ENCODE measurements at regions not wholly inside any gene's neighbourhood (a gene's known extent, or its start where the extent isn't known, plus 50 kb on each side); places are given as distances from the start of the nearest gene placed in this dataset.

GRCh38 chr4:164441109-164441508, 312.8 kb upstream of the SMIM31 start:
- DNase-seq, result no peak

GRCh38 chr4:164442180-164442579, 311.8 kb upstream of the SMIM31 start:
- DNase-seq, result peak; percentile 1

- DNase-seq, result peak; percentile 5
These were observed 307.4 kb upstream of the SMIM31 start for GRCh38 chr4:164446516-164446915.

- no peak for DNase-seq
These were observed 292.0 kb upstream of the SMIM31 start for GRCh38 chr4:164461901-164462300.

GRCh38 chr4:164462471-164462870, 291.5 kb upstream of the SMIM31 start:
- DNase-seq, result no peak

- DNase-seq, result no peak
These were observed 289.6 kb upstream of the SMIM31 start for GRCh38 chr4:164464313-164464712.

- no peak for DNase-seq
These were observed 286.4 kb upstream of the SMIM31 start for GRCh38 chr4:164467493-164467892.

- no peak for DNase-seq
These were observed 272.4 kb upstream of the SMIM31 start for GRCh38 chr4:164481306-164482091.

GRCh38 chr4:164482092-164482404, 271.9 kb upstream of the SMIM31 start:
- no peak for DNase-seq

GRCh38 chr4:164482758-164483157, 271.2 kb upstream of the SMIM31 start:
- DNase-seq, result no peak

- no peak for DNase-seq
These were observed 270.2 kb upstream of the SMIM31 start for GRCh38 chr4:164483711-164484110.

GRCh38 chr4:164484551-164484950, 269.4 kb upstream of the SMIM31 start:
- no peak for DNase-seq

GRCh38 chr4:164485136-164485535, 268.8 kb upstream of the SMIM31 start:
- DNase-seq, result no peak

GRCh38 chr4:164488114-164488513, 265.8 kb upstream of the SMIM31 start:
- no peak for DNase-seq

GRCh38 chr4:164501074-164501473, 252.9 kb upstream of the SMIM31 start:
- peak; percentile 42 for DNase-seq

GRCh38 chr4:164503874-164504273, 250.1 kb upstream of the SMIM31 start:
- DNase-seq, result no peak

GRCh38 chr4:164508097-164508496, 245.8 kb upstream of the SMIM31 start:
- DNase-seq, result no peak

GRCh38 chr4:164508771-164509170, 245.2 kb upstream of the SMIM31 start:
- DNase-seq, result no peak

- no peak for DNase-seq
These were observed 244.0 kb upstream of the SMIM31 start for GRCh38 chr4:164509951-164510350.

GRCh38 chr4:164512124-164512523, 241.8 kb upstream of the SMIM31 start:
- DNase-seq, result no peak

GRCh38 chr4:164514765-164515164, 239.2 kb upstream of the SMIM31 start:
- DNase-seq, result no peak

- DNase-seq, result no peak
These were observed 229.1 kb upstream of the SMIM31 start for GRCh38 chr4:164524789-164525188.

- no peak for DNase-seq
These were observed 226.9 kb upstream of the SMIM31 start for GRCh38 chr4:164526933-164527583.

- no peak for DNase-seq
These were observed 224.9 kb upstream of the SMIM31 start for GRCh38 chr4:164529058-164529457.

- DNase-seq, result no peak
These were observed 224.4 kb upstream of the SMIM31 start for GRCh38 chr4:164529486-164529885.

Data from fibroblast of upper back skin (primary cell).